Liver (tissue), 8 donors: ENCODE measurements at regions not wholly inside any gene's neighbourhood (a gene's known extent, or its start where the extent isn't known, plus 50 kb on each side); places are given as distances from the start of the nearest gene placed in this dataset.

Source experiments
- DNase-seq: peaks from one replicate; pipeline ENCODE4 v3.0.0-alpha.2; 2017; ENCODE audit warnings: low spot score
- H3K27ac ChIP-seq, 2 donors: one replicate each; pipeline ENCODE4 v1.7.0; 2013; ENCODE audit warnings: inconsistent platforms in 2 of 2, low read length in 2 of 2, control low read depth in 1 of 2, low read depth in 1 of 2, mild to moderate bottlenecking in 1 of 2
- H3K27me3 ChIP-seq, 4 donors: one replicate each; pipeline versions ENCODE4 v1.6.1 to v1.7.0; 2013; ENCODE audit warnings: low read length in 3 of 4, inconsistent platforms in 1 of 4, mild to moderate bottlenecking in 1 of 4, moderate library complexity in 1 of 4; ENCODE audit not compliant: control insufficient read depth in 4 of 4, insufficient read depth in 4 of 4
- H3K36me3 ChIP-seq, 4 donors: one replicate each; pipeline versions ENCODE4 v1.6.1 to v1.7.0; 2013; ENCODE audit warnings: low read length in 3 of 4, mild to moderate bottlenecking in 3 of 4, low read depth in 1 of 4, moderate library complexity in 1 of 4; ENCODE audit not compliant: control insufficient read depth in 4 of 4, insufficient read depth in 3 of 4
- H3K4me1 ChIP-seq, 4 donors: one replicate each; pipeline versions ENCODE4 v1.6.1 to v1.7.0; 2013; ENCODE audit warnings: low read length in 3 of 4, mild to moderate bottlenecking in 3 of 4, moderate library complexity in 1 of 4; ENCODE audit not compliant: control insufficient read depth in 4 of 4, insufficient read depth in 4 of 4
- H3K4me3 ChIP-seq, 3 donors: one replicate each; pipeline versions ENCODE4 v1.6.1 to v1.7.0; 2013; ENCODE audit warnings: low read length in 3 of 3, control low read depth in 1 of 3, low read depth in 1 of 3, mild to moderate bottlenecking in 1 of 3
- H3K9ac ChIP-seq, 2 donors: one replicate each; pipeline ENCODE4 v1.7.0; 2013; ENCODE audit warnings: low read length in 2 of 2, mild to moderate bottlenecking in 2 of 2, moderate library complexity in 2 of 2, control low read depth in 1 of 2, low read depth in 1 of 2
- H3K9me3 ChIP-seq, 4 donors: one replicate each; pipeline versions ENCODE4 v1.6.1 to v1.7.0; 2013; ENCODE audit warnings: low read length in 3 of 4; ENCODE audit not compliant: control insufficient read depth in 4 of 4
- ATF3 ChIP-seq: IDR thresholded peaks from 2 replicates; pipeline ENCODE4 v1.6.1; 2016; ENCODE audit warnings: antibody characterized with exemption
- CTCF ChIP-seq: fragments of 150-350 bp; IDR thresholded peaks from 2 replicates; pipeline ENCODE4 v1.5.1; 2017; ENCODE audit warnings: improper control_type of control experiment, low read depth, low read length; ENCODE audit not compliant: missing input control
- EGR1 ChIP-seq, 2 donors: IDR thresholded peaks; 2 replicates each; pipeline ENCODE4 v1.6.1; 2016 to 2018; ENCODE audit warnings: antibody characterized with exemption in 2 of 2, low read depth in 2 of 2
- FOXA1 ChIP-seq: IDR thresholded peaks from 2 replicates; pipeline ENCODE4 v1.6.1; 2016; ENCODE audit warnings: antibody characterized with exemption
- FOXA2 ChIP-seq: IDR thresholded peaks from 2 replicates; pipeline ENCODE4 v1.6.1; 2016; ENCODE audit warnings: antibody characterized with exemption
- HNF4A ChIP-seq, 2 donors: conservative IDR thresholded peaks; 2 replicates each; pipeline ENCODE4 v1.6.1; 2016; ENCODE audit warnings: antibody characterized with exemption in 2 of 2, mild to moderate bottlenecking in 2 of 2
- HNF4G ChIP-seq: IDR thresholded peaks from 2 replicates; pipeline ENCODE4 v1.6.1; 2016; ENCODE audit warnings: antibody characterized with exemption
- JUND ChIP-seq, 2 donors: IDR thresholded peaks; 2 replicates each; pipeline ENCODE4 v1.6.1; 2016; ENCODE audit warnings: antibody characterized with exemption in 2 of 2
- MAX ChIP-seq: IDR thresholded peaks from 2 replicates; pipeline ENCODE4 v1.6.1; 2016; ENCODE audit warnings: antibody characterized with exemption
- NR2F2 ChIP-seq: IDR thresholded peaks from 2 replicates; pipeline ENCODE4 v1.6.1; 2016; ENCODE audit warnings: antibody characterized with exemption
- RAD21 ChIP-seq, 2 donors: IDR thresholded peaks; 2 replicates each; pipeline ENCODE4 v1.6.1; 2016; ENCODE audit warnings: antibody characterized with exemption in 2 of 2, mild to moderate bottlenecking in 2 of 2
- REST ChIP-seq: IDR thresholded peaks from 2 replicates; pipeline ENCODE4 v1.6.1; 2016; ENCODE audit warnings: antibody characterized with exemption, mild to moderate bottlenecking
- RXRA ChIP-seq, 2 donors: IDR thresholded peaks; 2 replicates each; pipeline ENCODE4 v1.6.1; 2017 to 2018; ENCODE audit warnings: antibody characterized with exemption in 2 of 2, mild to moderate bottlenecking in 1 of 2
- SP1 ChIP-seq: IDR thresholded peaks from 2 replicates; pipeline ENCODE4 v1.6.1; 2018; ENCODE audit warnings: antibody characterized with exemption, mild to moderate bottlenecking
- TAF1 ChIP-seq: conservative IDR thresholded peaks from 2 replicates; pipeline ENCODE4 v1.6.1; 2016; ENCODE audit warnings: antibody characterized with exemption, mild to moderate bottlenecking
- YY1 ChIP-seq: IDR thresholded peaks from 2 replicates; pipeline ENCODE4 v1.6.1; 2016; ENCODE audit warnings: antibody characterized with exemption, mild to moderate bottlenecking
- ZBTB33 ChIP-seq: IDR thresholded peaks from 2 replicates; pipeline ENCODE4 v1.6.1; 2016; ENCODE audit warnings: antibody characterized with exemption
- WGBS: extraction: QIAGEN DNeasy Blood & Tissue Kit; methylation state at CpG from one replicate; pipeline ENCODE4 v1.1.7; 2013; 5-methylcytosine and 5-hydroxymethylcytosine counted together
- donor health status: healthy.
- donor health status: healthy.
- donor health status: healthy.
- donor health status: healthy.
- donor health status: healthy.

- H3K9me3 ChIP-seq = no peaks in the 10 kb centered on the region
- H3K27ac ChIP-seq = no peak overlapping the region
- H3K9ac ChIP-seq = no peak overlapping the region
- no peaks in the 10 kb centered on the region for H3K36me3 ChIP-seq
- no peak for TF ChIP-seq EGR1 (IDR thresholded peaks at IDR 0.05; ENCODE audit: low read depth in 2 of 2)
- TF ChIP-seq TAF1 = no peak
- no peak for TF ChIP-seq FOXA1
- no peak for TF ChIP-seq HNF4G
- no peak for TF ChIP-seq HNF4A (conservative IDR thresholded peaks at IDR 0.05)
- no peak for TF ChIP-seq RAD21 (IDR thresholded peaks at IDR 0.05)
- TF ChIP-seq SP1 = no peak
- TF ChIP-seq REST = no peak
- TF ChIP-seq FOXA2 = no peak
- TF ChIP-seq NR2F2 = no peak
- TF ChIP-seq JUND (IDR thresholded peaks at IDR 0.05) = no peak
- no peak for TF ChIP-seq ZBTB33
- TF ChIP-seq MAX = no peak
- TF ChIP-seq YY1 = no peak
- TF ChIP-seq ATF3 = no peak
- no peak for TF ChIP-seq RXRA (IDR thresholded peaks at IDR 0.05)
- no peak for TF ChIP-seq CTCF
- 84% methylated on average over 4 of the region's 4 CpGs for WGBS
- H3K4me3 ChIP-seq = no peak overlapping the region
- H3K4me1 ChIP-seq = no peaks in the 10 kb centered on the region
- no peak for DNase-seq
- H3K27me3 ChIP-seq = no peaks in the 10 kb centered on the region
Observed at GRCh38 chr3:30083315-30083714, 523.1 kb upstream of the TGFBR2 start.

GRCh38 chr3:30084316-30084715, 522.1 kb upstream of the TGFBR2 start:
- H3K4me3 ChIP-seq = no peak overlapping the region
- no peak for DNase-seq
- WGBS = 90% methylated on average over 5 of the region's 5 CpGs
- TF ChIP-seq HNF4G (no peak), ATF3 (no peak)
- H3K27ac ChIP-seq = no peak overlapping the region
- no peaks in the 10 kb centered on the region for H3K4me1 ChIP-seq
- no peaks in the 10 kb centered on the region for H3K36me3 ChIP-seq
- no peaks in the 10 kb centered on the region for H3K9me3 ChIP-seq
- no peaks in the 10 kb centered on the region for H3K27me3 ChIP-seq
- H3K9ac ChIP-seq = no peak overlapping the region
